Body of pancreas (tissue), 4 donors: ENCODE measurements at regions not wholly inside any gene's neighbourhood (a gene's known extent, or its start where the extent isn't known, plus 50 kb on each side); places are given as distances from the start of the nearest gene placed in this dataset.

ENCODE experiments used
- POLR2A ChIP-seq, 3 donors: fragments of 450-650 bp; IDR thresholded peaks; one replicate each; pipeline ENCODE4 v1.6.1; 2016; ENCODE audit warnings: antibody characterized with exemption in 3 of 3, mild to moderate bottlenecking in 2 of 3
- TF ChIP-seq, protein P1 (sequence below), 7 experiments: fragments of 450-650 bp in 4 of 7; fragments of 200-600 bp in 3 of 7; sonication (generic) in 3 of 7; IDR thresholded peaks; one replicate each; pipeline ENCODE4 v1.5.1; 2016 to 2019; ENCODE audit warnings: antibody characterized with exemption in 7 of 7

DNA sequence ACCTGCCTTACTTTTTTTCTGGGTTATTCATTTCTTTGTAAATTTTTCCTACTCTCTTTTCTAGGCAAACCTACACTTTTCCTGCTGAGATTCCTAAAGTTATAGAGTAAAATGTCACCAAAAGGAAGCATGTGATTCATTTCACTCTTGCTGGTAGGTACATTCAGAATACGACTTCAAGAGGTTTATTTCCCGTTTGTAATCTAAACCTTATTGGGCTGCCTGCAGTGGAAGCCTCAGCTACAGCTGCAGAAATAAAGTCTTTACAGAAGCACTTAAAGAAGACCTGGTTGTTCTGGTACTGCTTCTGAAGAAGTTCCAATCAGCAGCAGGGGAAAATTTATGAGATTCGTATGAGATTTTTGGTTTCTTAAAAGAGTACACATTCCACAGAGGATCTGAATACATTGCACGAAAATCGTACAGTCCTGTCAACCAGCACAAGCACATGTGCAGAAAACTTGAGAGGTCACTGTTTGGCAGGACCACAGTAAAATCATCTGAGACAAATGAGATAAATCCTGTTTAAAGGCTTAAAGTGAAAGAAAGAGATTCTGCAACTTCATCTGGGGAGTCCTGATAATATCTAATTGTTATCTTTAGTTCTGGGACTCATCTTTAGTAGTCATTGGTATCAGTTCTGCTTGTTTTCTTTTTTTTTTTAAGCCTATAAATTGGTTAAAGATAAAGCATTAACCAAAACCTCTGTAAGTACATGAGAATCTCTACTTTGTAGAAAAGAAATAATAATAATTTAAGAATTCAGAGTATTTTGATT is 109.9 kb upstream of the ADGRL2 start:
- TF ChIP-seq, protein P1, sequence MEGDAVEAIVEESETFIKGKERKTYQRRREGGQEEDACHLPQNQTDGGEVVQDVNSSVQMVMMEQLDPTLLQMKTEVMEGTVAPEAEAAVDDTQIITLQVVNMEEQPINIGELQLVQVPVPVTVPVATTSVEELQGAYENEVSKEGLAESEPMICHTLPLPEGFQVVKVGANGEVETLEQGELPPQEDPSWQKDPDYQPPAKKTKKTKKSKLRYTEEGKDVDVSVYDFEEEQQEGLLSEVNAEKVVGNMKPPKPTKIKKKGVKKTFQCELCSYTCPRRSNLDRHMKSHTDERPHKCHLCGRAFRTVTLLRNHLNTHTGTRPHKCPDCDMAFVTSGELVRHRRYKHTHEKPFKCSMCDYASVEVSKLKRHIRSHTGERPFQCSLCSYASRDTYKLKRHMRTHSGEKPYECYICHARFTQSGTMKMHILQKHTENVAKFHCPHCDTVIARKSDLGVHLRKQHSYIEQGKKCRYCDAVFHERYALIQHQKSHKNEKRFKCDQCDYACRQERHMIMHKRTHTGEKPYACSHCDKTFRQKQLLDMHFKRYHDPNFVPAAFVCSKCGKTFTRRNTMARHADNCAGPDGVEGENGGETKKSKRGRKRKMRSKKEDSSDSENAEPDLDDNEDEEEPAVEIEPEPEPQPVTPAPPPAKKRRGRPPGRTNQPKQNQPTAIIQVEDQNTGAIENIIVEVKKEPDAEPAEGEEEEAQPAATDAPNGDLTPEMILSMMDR (IDR thresholded peaks at IDR 0.05), result no peak
- no peak for TF ChIP-seq POLR2A (IDR thresholded peaks at IDR 0.05)
